Keratinocyte (primary cell): ENCODE measurements at regions not wholly inside any gene's neighbourhood (a gene's known extent, or its start where the extent isn't known, plus 50 kb on each side); places are given as distances from the start of the nearest gene placed in this dataset.

ENCODE experiments used
- EZH2 ChIP-seq: IDR thresholded peaks from one replicate; pipeline ENCODE4 v1.6.1; 2012; ENCODE audit warnings: inconsistent platforms, mild to moderate bottlenecking, low read length, moderate library complexity
- TF ChIP-seq, protein P1 (sequence below), 3 experiments: IDR thresholded peaks in 1 of 3; conservative IDR thresholded peaks in 1 of 3; optimal IDR thresholded peaks in 1 of 3; 2 replicates in 2 of 3; 3 replicates in 1 of 3; pipeline versions ENCODE3 to v1.5.1; 2011; ENCODE audit warnings: low read length in 3 of 3, mild to moderate bottlenecking in 3 of 3, moderate library complexity in 2 of 3, control low read depth in 1 of 3, inconsistent platforms in 1 of 3; ENCODE audit not compliant: insufficient read depth in 2 of 3; ENCODE audit errors: extremely low read depth in 1 of 3

DNA sequence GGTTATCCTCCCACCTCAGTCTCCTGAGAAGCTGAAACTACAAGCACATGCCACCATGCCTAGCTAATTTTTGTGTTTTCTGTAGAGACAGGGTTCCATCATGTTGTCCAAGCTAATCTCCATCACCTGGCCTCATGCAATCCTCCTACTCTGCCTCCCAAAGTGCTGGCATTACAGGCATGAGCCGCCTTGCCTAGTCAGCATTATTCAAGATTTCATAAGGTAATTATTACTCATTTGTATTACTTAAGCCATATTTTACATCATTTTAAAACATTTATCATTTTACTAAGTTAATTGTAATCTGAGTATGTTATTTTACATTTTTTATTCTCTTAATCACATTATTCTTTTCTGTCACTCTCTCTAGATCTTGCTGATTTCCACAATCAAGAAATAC is 1575.6 kb downstream of the NCAM2 start:
- TF ChIP-seq, protein P1, sequence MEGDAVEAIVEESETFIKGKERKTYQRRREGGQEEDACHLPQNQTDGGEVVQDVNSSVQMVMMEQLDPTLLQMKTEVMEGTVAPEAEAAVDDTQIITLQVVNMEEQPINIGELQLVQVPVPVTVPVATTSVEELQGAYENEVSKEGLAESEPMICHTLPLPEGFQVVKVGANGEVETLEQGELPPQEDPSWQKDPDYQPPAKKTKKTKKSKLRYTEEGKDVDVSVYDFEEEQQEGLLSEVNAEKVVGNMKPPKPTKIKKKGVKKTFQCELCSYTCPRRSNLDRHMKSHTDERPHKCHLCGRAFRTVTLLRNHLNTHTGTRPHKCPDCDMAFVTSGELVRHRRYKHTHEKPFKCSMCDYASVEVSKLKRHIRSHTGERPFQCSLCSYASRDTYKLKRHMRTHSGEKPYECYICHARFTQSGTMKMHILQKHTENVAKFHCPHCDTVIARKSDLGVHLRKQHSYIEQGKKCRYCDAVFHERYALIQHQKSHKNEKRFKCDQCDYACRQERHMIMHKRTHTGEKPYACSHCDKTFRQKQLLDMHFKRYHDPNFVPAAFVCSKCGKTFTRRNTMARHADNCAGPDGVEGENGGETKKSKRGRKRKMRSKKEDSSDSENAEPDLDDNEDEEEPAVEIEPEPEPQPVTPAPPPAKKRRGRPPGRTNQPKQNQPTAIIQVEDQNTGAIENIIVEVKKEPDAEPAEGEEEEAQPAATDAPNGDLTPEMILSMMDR (optimal IDR thresholded peaks at IDR 0.05 in 1 of 3, IDR thresholded peaks at IDR 0.05 in 1 of 3, conservative IDR thresholded peaks at IDR 0.05 in 1 of 3; ENCODE audit: extremely low read depth in 1 of 3, insufficient read depth in 2 of 3, low read length in 3 of 3) = no peak
- no peak for TF ChIP-seq EZH2
